DND-41 (cell line): ENCODE measurements at regions not wholly inside any gene's neighbourhood (a gene's known extent, or its start where the extent isn't known, plus 50 kb on each side); places are given as distances from the start of the nearest gene placed in this dataset.
"Not testable (repeated sequence)": the region's sequence is repeated elsewhere in the genome, so short reads cannot be mapped to it uniquely, and the experiment has no call there.

ENCODE experiments used
- ATAC-seq: fragments of 200-7000 bp; cut with Tn5 transposase; 3 replicates; pipeline ENCODE4 v1.9.1; 2021; ENCODE audit warnings: low read depth; ENCODE audit not compliant: insufficient read depth
- DNase-seq: peaks from one replicate; pipeline ENCODE4 v3.0.0-alpha.2; 2020
- H2AFZ ChIP-seq: 2 replicates; pipeline ENCODE4 v1.6.0; 2012; ENCODE audit warnings: low read depth, low read length
- H3K27ac ChIP-seq: 2 replicates; pipeline ENCODE4 v1.5.1; 2012; ENCODE audit warnings: low read length, inconsistent platforms
- H3K27me3 ChIP-seq: fragments of 200-600 bp; sonication (generic); 2 replicates; pipeline ENCODE4 v1.6.0; 2012; ENCODE audit warnings: low read length, mild to moderate bottlenecking, inconsistent platforms; ENCODE audit not compliant: insufficient read depth, poor library complexity
- H3K36me3 ChIP-seq: 2 replicates; pipeline ENCODE4 v1.5.1; 2012; ENCODE audit warnings: low read length, inconsistent platforms; ENCODE audit not compliant: insufficient read depth
- H3K4me1 ChIP-seq: 2 replicates; pipeline ENCODE4 v1.5.1; 2012; ENCODE audit warnings: mild to moderate bottlenecking, low read length; ENCODE audit not compliant: insufficient read depth
- H3K4me2 ChIP-seq: 2 replicates; pipeline ENCODE4 v1.6.0; 2012; ENCODE audit warnings: mild to moderate bottlenecking, moderate library complexity, low read length, inconsistent platforms; ENCODE audit not compliant: insufficient read depth
- H3K4me3 ChIP-seq, 2 experiments: fragments of 200-600 bp in 1 of 2; shearing (Covaris generic) in 1 of 2; 2 replicates each; pipeline ENCODE4 v1.5.1; 2012 to 2016; ENCODE audit warnings: inconsistent platforms in 2 of 2, low read length in 2 of 2, mild to moderate bottlenecking in 2 of 2, low read depth in 1 of 2, moderate library complexity in 1 of 2
- H3K79me2 ChIP-seq: 2 replicates; pipeline ENCODE4 v1.6.0; 2012; ENCODE audit warnings: low read length, inconsistent platforms; ENCODE audit not compliant: insufficient read depth
- H3K9ac ChIP-seq: 2 replicates; pipeline ENCODE4 v1.6.0; 2012; ENCODE audit warnings: low read depth, mild to moderate bottlenecking, inconsistent platforms, low read length, moderate library complexity
- H3K9me3 ChIP-seq: 2 replicates; pipeline ENCODE4 v1.5.1; 2012; ENCODE audit warnings: low read length, moderate library complexity, mild to moderate bottlenecking, inconsistent platforms; ENCODE audit not compliant: insufficient read depth, severe bottlenecking
- H4K20me1 ChIP-seq: 2 replicates; pipeline ENCODE4 v1.6.0; 2012; ENCODE audit warnings: low read length; ENCODE audit not compliant: insufficient read depth
- CTCF ChIP-seq: IDR thresholded peaks from 2 replicates; pipeline ENCODE4 v1.5.1; 2012; ENCODE audit warnings: borderline replicate concordance, low read length, moderate library complexity, mild to moderate bottlenecking; ENCODE audit not compliant: poor library complexity, severe bottlenecking; ENCODE audit errors: extremely low read depth
- EZH2 ChIP-seq: IDR thresholded peaks from 3 replicates; pipeline ENCODE4 v1.6.1; 2012; ENCODE audit warnings: borderline replicate concordance, low read depth, mild to moderate bottlenecking, moderate library complexity, low read length, inconsistent platforms; ENCODE audit not compliant: severe bottlenecking

GRCh38 chr4:83947125-83947829 lies 411.4 kb downstream of the GPAT3 start:
- no peaks in the 10 kb centered on the region for H3K9me3 ChIP-seq
- DNase-seq (no peak), ATAC-seq (no peak)
- no peak overlapping the region for H3K9ac ChIP-seq
- no peaks in the 10 kb centered on the region for H3K36me3 ChIP-seq
- no peak for TF ChIP-seq EZH2
- no peaks in the 10 kb centered on the region for H3K4me1 ChIP-seq
- no peak overlapping the region for H3K4me3 ChIP-seq
- no peaks in the 10 kb centered on the region for H3K79me2 ChIP-seq
- H4K20me1 ChIP-seq: no peaks in the 10 kb centered on the region
- H3K27ac ChIP-seq: no peak overlapping the region
- no peaks in the 10 kb centered on the region for H3K27me3 ChIP-seq
- no peak overlapping the region for H2AFZ ChIP-seq
- H3K4me2 ChIP-seq: no peak overlapping the region

DNA sequence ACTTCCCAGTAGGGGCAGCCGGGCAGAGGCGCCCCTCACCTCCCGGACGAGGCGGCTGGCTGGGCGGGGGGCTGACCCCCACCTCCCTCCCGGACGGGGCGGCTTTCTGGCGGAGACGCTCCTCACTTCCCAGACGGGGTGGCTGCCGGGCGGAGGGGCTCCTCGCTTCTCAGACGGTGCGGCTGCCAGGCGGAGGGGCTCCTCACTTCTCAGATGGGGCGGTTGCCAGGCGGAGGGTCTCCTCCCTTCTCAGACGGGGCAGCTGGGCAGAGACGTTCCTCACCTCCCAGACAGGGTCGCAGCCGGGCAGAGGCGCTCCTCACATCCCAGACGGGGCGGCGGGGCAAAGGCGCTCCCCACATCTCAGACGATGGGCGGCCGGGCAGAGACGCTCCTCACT lies 407.8 kb downstream of the GPAT3 start:
- H3K9me3 ChIP-seq, H3K4me2 ChIP-seq, H3K4me1 ChIP-seq, H3K36me3 ChIP-seq, ATAC-seq, DNase-seq, H3K79me2 ChIP-seq, H4K20me1 ChIP-seq, H3K4me3 ChIP-seq, H3K27ac ChIP-seq, H3K9ac ChIP-seq, H2AFZ ChIP-seq, H3K27me3 ChIP-seq: not testable (repeated sequence)

GRCh38 chr4:83932750-83933391 lies 397.0 kb downstream of the GPAT3 start:
- H3K79me2 ChIP-seq: no peaks in the 10 kb centered on the region
- no peak overlapping the region for H3K27ac ChIP-seq
- TF ChIP-seq EZH2 (no peak), CTCF (no peak)
- ATAC-seq (no peak), DNase-seq (no peak)
- no peaks in the 10 kb centered on the region for H3K27me3 ChIP-seq
- no peaks in the 10 kb centered on the region for H3K4me1 ChIP-seq
- H3K9me3 ChIP-seq: no peaks in the 10 kb centered on the region
- H3K4me2 ChIP-seq: no peak overlapping the region
- H3K36me3 ChIP-seq: no peaks in the 10 kb centered on the region
- no peaks in the 10 kb centered on the region for H4K20me1 ChIP-seq
- H3K4me3 ChIP-seq: no peak overlapping the region
- H2AFZ ChIP-seq: no peak overlapping the region
- H3K9ac ChIP-seq: no peak overlapping the region

DNA sequence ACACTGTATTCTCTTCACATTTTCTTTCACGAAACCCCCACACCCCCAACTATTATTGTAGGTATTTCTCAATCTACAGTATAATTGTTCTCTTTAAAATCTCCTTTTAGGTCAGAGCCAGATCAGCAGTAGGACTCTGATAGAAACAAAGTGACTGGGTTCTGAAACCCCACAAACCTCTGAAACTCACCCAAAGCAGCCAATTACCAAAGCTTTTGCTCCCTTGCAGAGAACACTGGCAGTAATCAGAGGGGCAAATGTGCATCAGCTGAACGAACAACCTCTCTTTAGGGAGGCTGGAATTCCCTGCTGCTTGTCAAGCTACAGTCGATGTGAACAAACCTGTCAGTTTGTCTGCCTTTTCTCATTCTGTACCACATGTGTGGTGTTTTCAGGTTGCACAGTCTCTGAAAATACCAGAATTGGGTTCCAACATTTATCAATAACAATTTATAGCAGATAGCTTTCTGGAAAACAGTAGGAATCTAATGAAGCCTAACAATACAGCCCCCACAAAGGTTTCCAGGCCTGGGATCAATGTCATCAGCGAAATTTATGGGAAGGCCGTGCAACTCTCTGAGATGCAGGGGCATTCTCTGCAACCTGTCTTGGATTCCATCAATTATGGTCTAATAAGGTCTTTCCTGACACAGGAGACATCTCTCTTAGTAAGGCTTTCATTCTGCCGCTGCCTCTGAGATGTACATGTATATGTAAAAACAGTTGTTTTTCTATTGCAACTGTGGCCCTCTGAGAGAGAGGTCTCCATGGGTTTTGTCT lies 395.9 kb downstream of the GPAT3 start:
- Histone ChIP-seq H2AFZ (no peak overlapping the region), H3K4me2 (no peak overlapping the region), H3K9ac (no peak overlapping the region), H3K4me3 (no peak overlapping the region), H3K4me1 (no peaks in the 10 kb centered on the region), H3K79me2 (no peaks in the 10 kb centered on the region), H4K20me1 (no peaks in the 10 kb centered on the region), H3K27ac (no peak overlapping the region), H3K36me3 (no peaks in the 10 kb centered on the region), H3K27me3 (no peaks in the 10 kb centered on the region), H3K9me3 (no peaks in the 10 kb centered on the region)
- TF ChIP-seq EZH2 (no peak), CTCF (no peak)
- DNase-seq (no peak), ATAC-seq (no peak)
